Endodermal cell (in vitro differentiated cells): ENCODE measurements at regions not wholly inside any gene's neighbourhood (a gene's known extent, or its start where the extent isn't known, plus 50 kb on each side); places are given as distances from the start of the nearest gene placed in this dataset.
A peak's percentile ranks its signal among the peaks of the same experiment; 100 is the strongest.

Experiments used
- DNase-seq: peaks from one replicate; pipeline ENCODE4 v3.0.0-alpha.2; 2017
- H3K27ac ChIP-seq: 2 replicates; pipeline ENCODE4 v1.5.1; 2013; ENCODE audit warnings: mild to moderate bottlenecking, low read depth, low read length, moderate library complexity
- H3K27me3 ChIP-seq: 2 replicates; pipeline ENCODE4 v1.6.1; 2013; ENCODE audit warnings: mild to moderate bottlenecking, low read length, moderate library complexity; ENCODE audit not compliant: insufficient read depth, control insufficient read depth, poor library complexity, severe bottlenecking
- H3K36me3 ChIP-seq: 2 replicates; pipeline ENCODE4 v1.7.0; 2013; ENCODE audit warnings: mild to moderate bottlenecking, low read length, moderate library complexity; ENCODE audit not compliant: control insufficient read depth, insufficient read depth
- H3K4me1 ChIP-seq: one replicate; pipeline ENCODE4 v1.7.0; 2013; ENCODE audit warnings: low read length; ENCODE audit not compliant: control insufficient read depth, insufficient read depth
- H3K4me3 ChIP-seq: 2 replicates; pipeline ENCODE4 v1.5.1; 2013; ENCODE audit warnings: mild to moderate bottlenecking, low read length, moderate library complexity
- H3K9ac ChIP-seq: 2 replicates; pipeline ENCODE4 v1.6.1; 2013; ENCODE audit warnings: mild to moderate bottlenecking, low read length, moderate library complexity; ENCODE audit not compliant: poor library complexity, severe bottlenecking; ENCODE audit errors: extremely low read depth
- H3K9me3 ChIP-seq: 2 replicates; pipeline ENCODE4 v1.6.1; 2013; ENCODE audit warnings: mild to moderate bottlenecking, low read length, moderate library complexity; ENCODE audit not compliant: control insufficient read depth
- H3K27ac Mint-ChIP-seq: 2 replicates; pipeline ENCODE4 v1.8.0; 2020; ENCODE audit warnings: mixed read lengths
- H3K27me3 Mint-ChIP-seq: 2 replicates; pipeline ENCODE4 v1.8.0; 2021; ENCODE audit warnings: mild to moderate bottlenecking, mixed read lengths; ENCODE audit not compliant: insufficient read depth
- H3K36me3 Mint-ChIP-seq: 2 replicates; pipeline ENCODE4 v1.8.0; 2020; ENCODE audit warnings: low read depth, mixed read lengths
- H3K4me1 Mint-ChIP-seq: 2 replicates; pipeline ENCODE4 v1.8.0; 2020; ENCODE audit warnings: mixed read lengths
- H3K4me3 Mint-ChIP-seq: 2 replicates; pipeline ENCODE4 v1.8.0; 2020; ENCODE audit warnings: mild to moderate bottlenecking, moderate library complexity, mixed read lengths
- H3K9me3 Mint-ChIP-seq: 2 replicates; pipeline ENCODE4 v1.8.0; 2020; ENCODE audit warnings: mild to moderate bottlenecking, mixed read lengths
- CTCF ChIP-seq: fragments of 200-600 bp; sonication (generic); conservative IDR thresholded peaks from 2 replicates; pipeline ENCODE4 v1.5.0; 2021; ENCODE audit warnings: antibody characterized with exemption, mild to moderate bottlenecking
- WGBS, 2 experiments: methylation state at CpG; one replicate each; pipeline versions ENCODE4 v1.1.5 to v1.1.7; 2013; ENCODE audit warnings: missing lambda C conversion rate in 2 of 2, mixed read lengths in 1 of 2; ENCODE audit not compliant: insufficient coverage in 1 of 2, insufficient read length in 1 of 2; 5-methylcytosine and 5-hydroxymethylcytosine counted together

- no peak overlapping the region for H3K4me3 ChIP-seq
- H3K36me3 ChIP-seq: no peaks in the 10 kb centered on the region
- H3K9ac ChIP-seq: no peak overlapping the region
- Mint-ChIP-seq H3K4me3 (no peak overlapping the region), H3K4me1 (peaks cover 47% of the 10 kb centered on the region), H3K27ac (peak overlapping the region; percentile 5), H3K27me3 (no peaks in the 10 kb centered on the region), H3K36me3 (no peaks in the 10 kb centered on the region), H3K9me3 (no peaks in the 10 kb centered on the region)
- DNase-seq: no peak
- H3K9me3 ChIP-seq: no peaks in the 10 kb centered on the region
- peaks cover 9% of the 10 kb centered on the region for H3K4me1 ChIP-seq
- WGBS, 2 experiments: 68 to 80% methylated on average over 2 to 3 of the region's 3 CpGs
- H3K27me3 ChIP-seq: no peaks in the 10 kb centered on the region
- no peak overlapping the region for H3K27ac ChIP-seq
- TF ChIP-seq CTCF: no peak
Measured at GRCh38 chr13:90769387-90769786, 578.1 kb upstream of the MIR17HG start.

GRCh38 chr13:90770334-90770733 lies 577.2 kb upstream of the MIR17HG start:
- Mint-ChIP-seq H3K4me1 (peaks cover 51% of the 10 kb centered on the region), H3K36me3 (no peaks in the 10 kb centered on the region), H3K27me3 (no peaks in the 10 kb centered on the region), H3K4me3 (no peak overlapping the region), H3K9me3 (no peaks in the 10 kb centered on the region), H3K27ac (no peak overlapping the region)
- no peak for TF ChIP-seq CTCF
- Histone ChIP-seq H3K9me3 (no peaks in the 10 kb centered on the region), H3K4me3 (no peak overlapping the region), H3K27me3 (no peaks in the 10 kb centered on the region), H3K4me1 (peaks cover 9% of the 10 kb centered on the region), H3K36me3 (no peaks in the 10 kb centered on the region), H3K27ac (no peak overlapping the region), H3K9ac (no peak overlapping the region)
- DNase-seq: no peak
- 100% methylated on average over 1 of the region's 3 CpGs; no CpG with 5 or more reads in 1 of the 2 experiments for WGBS, 2 experiments

GRCh38 chr13:90773681-90774080 lies 573.8 kb upstream of the MIR17HG start:
- no peak overlapping the region for H3K4me3 Mint-ChIP-seq
- Histone ChIP-seq H3K36me3 (no peaks in the 10 kb centered on the region), H3K4me3 (no peak overlapping the region), H3K27me3 (no peaks in the 10 kb centered on the region), H3K4me1 (peaks cover 5% of the 10 kb centered on the region), H3K9me3 (no peaks in the 10 kb centered on the region), H3K9ac (no peak overlapping the region), H3K27ac (no peak overlapping the region)
- TF ChIP-seq CTCF: no peak
- no peak for DNase-seq
- H3K9me3 Mint-ChIP-seq: no peaks in the 10 kb centered on the region
- H3K36me3 Mint-ChIP-seq: no peaks in the 10 kb centered on the region
- H3K27ac Mint-ChIP-seq: no peak overlapping the region
- H3K27me3 Mint-ChIP-seq: no peaks in the 10 kb centered on the region
- peaks cover 44% of the 10 kb centered on the region for H3K4me1 Mint-ChIP-seq
